B cell (primary cell): ENCODE measurements at regions not wholly inside any gene's neighbourhood (a gene's known extent, or its start where the extent isn't known, plus 50 kb on each side); places are given as distances from the start of the nearest gene placed in this dataset.

Source experiments
- ATAC-seq: fragments of 200-7000 bp; cut with Tn5 transposase; one replicate; pipeline ENCODE4 v1.10.0; 2021; ENCODE audit warnings: low read depth, mild to moderate bottlenecking, moderate number of reproducible peaks, moderate library complexity
- CTCF ChIA-PET: fragments of 350-600 bp; sonication (Branson Sonifier 250); formaldehyde crosslinking; loops from one replicate; lab custom pipeline; 2021; ENCODE audit warnings: antibody characterized with exemption, inconsistent platforms; lab: Charles Lee
- POLR2A ChIA-PET: fragments of 350-600 bp; sonication (Branson Sonifier 250); formaldehyde crosslinking; loops from one replicate; lab custom pipeline; 2021; ENCODE audit warnings: antibody characterized with exemption; lab: Charles Lee
- DNase-seq: peaks from one replicate; pipeline ENCODE4 v3.0.0; 2013
- H2AFZ ChIP-seq: 2 replicates; pipeline ENCODE4 v1.6.1; 2012; ENCODE audit warnings: mild to moderate bottlenecking, low read depth, low read length; ENCODE audit not compliant: insufficient read depth, poor library complexity, severe bottlenecking
- H3K27ac ChIP-seq, 2 donors: 1 replicate in 1 of 2; 2 replicates in 1 of 2; pipeline ENCODE4 v1.5.1; 2012 to 2013; ENCODE audit warnings: low read length in 2 of 2, mild to moderate bottlenecking in 2 of 2, moderate library complexity in 1 of 2
- H3K27me3 ChIP-seq, 4 experiments: fragments of 200-600 bp in 1 of 4; sonication (generic) in 1 of 4; replicated peaks in 1 of 4; 1 replicate in 2 of 4; 2 replicates in 2 of 4; pipeline versions ENCODE4 v1.6.1 to v1.7.0; 2013 to 2016; ENCODE audit warnings: low read length in 3 of 4, mild to moderate bottlenecking in 2 of 4, mixed read lengths in 1 of 4, moderate library complexity in 1 of 4; ENCODE audit not compliant: insufficient read depth in 4 of 4, control insufficient read depth in 3 of 4; ENCODE audit errors: control extremely low read depth in 1 of 4
- H3K36me3 ChIP-seq, 2 experiments: replicated peaks in 1 of 2; 1 replicate in 1 of 2; 2 replicates in 1 of 2; pipeline versions ENCODE4 v1.6.1 to v1.7.1; 2013; ENCODE audit warnings: low read length in 1 of 2; ENCODE audit not compliant: insufficient read depth in 2 of 2, control insufficient read depth in 1 of 2; ENCODE audit errors: control extremely low read depth in 1 of 2, extremely low read depth in 1 of 2
- H3K4me1 ChIP-seq, 2 donors: fragments of 200-600 bp in 1 of 2; sonication (generic) in 1 of 2; 1 replicate in 1 of 2; 2 replicates in 1 of 2; pipeline versions ENCODE4 v1.5.1 to v1.6.1; 2013 to 2017; ENCODE audit warnings: low read length in 2 of 2; ENCODE audit not compliant: control insufficient read depth in 2 of 2, insufficient read depth in 2 of 2
- H3K4me2 ChIP-seq: replicated peaks from 2 replicates; pipeline ENCODE3; 2012; ENCODE audit warnings: mild to moderate bottlenecking, low read depth, low read length; ENCODE audit not compliant: poor library complexity, severe bottlenecking
- H3K4me3 ChIP-seq, 5 experiments: fragments of 200-600 bp in 1 of 5; sonication (generic) in 1 of 5; 1 replicate in 3 of 5; 2 replicates in 2 of 5; pipeline versions ENCODE4 v1.5.1 to v1.7.0; 2011 to 2016; ENCODE audit warnings: low read length in 4 of 5, mild to moderate bottlenecking in 4 of 5, low read depth in 2 of 5, control low read depth in 1 of 5, moderate library complexity in 1 of 5; ENCODE audit not compliant: insufficient read depth in 1 of 5; ENCODE audit errors: control extremely low read depth in 1 of 5, extremely low read depth in 1 of 5
- H3K79me2 ChIP-seq: fragments of 200-600 bp; sonication (generic); one replicate; pipeline ENCODE4 v1.6.0; 2016; ENCODE audit warnings: low read length; ENCODE audit not compliant: control insufficient read depth, insufficient read depth
- H3K9ac ChIP-seq: fragments of 200-600 bp; sonication (generic); 2 replicates; pipeline ENCODE4 v1.6.1; 2017; ENCODE audit warnings: mild to moderate bottlenecking, low read length, moderate library complexity
- H3K9me3 ChIP-seq, 3 donors: one replicate each; pipeline versions ENCODE4 v1.6.1 to v1.7.1; 2013; ENCODE audit warnings: low read length in 2 of 3; ENCODE audit not compliant: control insufficient read depth in 2 of 3, insufficient read depth in 1 of 3; ENCODE audit errors: control extremely low read depth in 1 of 3
- H4K20me1 ChIP-seq: 2 replicates; pipeline ENCODE4 v1.6.0; 2012; ENCODE audit warnings: mild to moderate bottlenecking, low read length; ENCODE audit not compliant: insufficient read depth, control insufficient read depth, poor library complexity, severe bottlenecking
- H3K27ac Mint-ChIP-seq: one replicate; pipeline ENCODE4 v1.8.0; 2021; ENCODE audit warnings: mixed read lengths
- H3K27me3 Mint-ChIP-seq: one replicate; pipeline ENCODE4 v1.8.0; 2021; ENCODE audit warnings: mixed read lengths
- H3K4me1 Mint-ChIP-seq: one replicate; pipeline ENCODE4 v1.8.0; 2021; ENCODE audit warnings: mixed read lengths
- H3K4me3 Mint-ChIP-seq: one replicate; pipeline ENCODE4 v1.8.0; 2021; ENCODE audit warnings: mixed read lengths
- H3K9me3 Mint-ChIP-seq: one replicate; pipeline ENCODE4 v1.8.0; 2022; ENCODE audit warnings: mixed read lengths; ENCODE audit not compliant: insufficient read depth
- EZH2 ChIP-seq: IDR thresholded peaks from 2 replicates; pipeline ENCODE4 v1.6.1; 2012; ENCODE audit warnings: borderline replicate concordance, low read depth, mild to moderate bottlenecking, moderate library complexity, low read length; ENCODE audit not compliant: insufficient read depth, poor library complexity, severe bottlenecking
- WGBS: methylation state at CpG from one replicate; pipeline ENCODE4 v1.1.5; 2013; ENCODE audit warnings: missing lambda C conversion rate; ENCODE audit not compliant: insufficient coverage; 5-methylcytosine and 5-hydroxymethylcytosine counted together
- intact Hi-C: fragments of 100-400 bp; cut with micrococcal nuclease; formaldehyde crosslinking; loops from one replicate; pipeline ENCODE4 v1.10.0; 2022
- TF ChIP-seq, protein P1 (sequence below): fragments of 200-600 bp; IDR thresholded peaks from one replicate; pipeline ENCODE4 v1.8.0; 2022; ENCODE audit warnings: antibody characterized with exemption, mild to moderate bottlenecking

DNA sequence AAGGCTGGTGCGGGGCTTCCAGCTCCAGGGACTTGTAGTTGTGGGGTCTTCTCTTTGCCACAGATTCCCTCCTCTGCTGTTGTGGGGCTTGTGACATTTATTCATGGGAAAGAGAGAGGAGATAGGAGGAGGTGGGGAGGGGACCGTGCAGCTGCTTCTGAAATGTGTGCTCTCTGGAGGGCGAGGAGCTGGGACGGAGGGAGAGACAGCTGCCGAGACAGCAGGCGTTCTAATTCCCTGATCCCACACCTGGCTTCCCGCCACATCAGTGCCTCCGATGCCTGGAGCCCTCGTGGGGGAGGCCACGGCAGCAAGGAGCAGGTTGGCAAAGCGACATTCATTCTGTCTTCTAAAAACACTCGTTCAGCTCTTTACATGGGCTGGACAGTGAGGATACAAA lies 164.4 kb downstream of the USP12 start:
- Histone ChIP-seq H3K4me2 (peak overlapping the region; percentile 82), H3K79me2 (no peaks in the 10 kb centered on the region), H3K4me3 (peak overlapping the region in 1 of 5 experiments; percentile 52), H3K9me3 (peaks cover 0 to 9% (median 4%) of the 10 kb centered on the region in 3 donors), H4K20me1 (no peaks in the 10 kb centered on the region), H2AFZ (peak overlapping the region; percentile 76), H3K27ac (no peak overlapping the region), H3K9ac (peak overlapping the region; percentile 51), H3K27me3 (peaks cover 0 to 24% (median 2%) of the 10 kb centered on the region in 4 experiments), H3K4me1 (peaks cover 15 to 21% of the 10 kb centered on the region in 2 donors), H3K36me3 (no peaks in the 10 kb centered on the region)
- no peaks in the 10 kb centered on the region for H3K9me3 Mint-ChIP-seq
- peak overlapping the region; percentile 79 for H3K4me3 Mint-ChIP-seq
- ChIA-PET POLR2A (no interaction called here), CTCF (interaction anchor here (1.4 to 2.7 kb wide), 2 partner anchors 351 to 820 kb away, joined by 3 to 9 read pairs; no protein-coding TSS in a partner anchor)
- peaks cover 20% of the 10 kb centered on the region for H3K4me1 Mint-ChIP-seq
- no peak overlapping the region for H3K27ac Mint-ChIP-seq
- DNase-seq (no peak), ATAC-seq (no peak)
- peaks cover 24% of the 10 kb centered on the region for H3K27me3 Mint-ChIP-seq
- 77% methylated on average over 10 of the region's 12 CpGs for WGBS
- TF ChIP-seq, protein P1, sequence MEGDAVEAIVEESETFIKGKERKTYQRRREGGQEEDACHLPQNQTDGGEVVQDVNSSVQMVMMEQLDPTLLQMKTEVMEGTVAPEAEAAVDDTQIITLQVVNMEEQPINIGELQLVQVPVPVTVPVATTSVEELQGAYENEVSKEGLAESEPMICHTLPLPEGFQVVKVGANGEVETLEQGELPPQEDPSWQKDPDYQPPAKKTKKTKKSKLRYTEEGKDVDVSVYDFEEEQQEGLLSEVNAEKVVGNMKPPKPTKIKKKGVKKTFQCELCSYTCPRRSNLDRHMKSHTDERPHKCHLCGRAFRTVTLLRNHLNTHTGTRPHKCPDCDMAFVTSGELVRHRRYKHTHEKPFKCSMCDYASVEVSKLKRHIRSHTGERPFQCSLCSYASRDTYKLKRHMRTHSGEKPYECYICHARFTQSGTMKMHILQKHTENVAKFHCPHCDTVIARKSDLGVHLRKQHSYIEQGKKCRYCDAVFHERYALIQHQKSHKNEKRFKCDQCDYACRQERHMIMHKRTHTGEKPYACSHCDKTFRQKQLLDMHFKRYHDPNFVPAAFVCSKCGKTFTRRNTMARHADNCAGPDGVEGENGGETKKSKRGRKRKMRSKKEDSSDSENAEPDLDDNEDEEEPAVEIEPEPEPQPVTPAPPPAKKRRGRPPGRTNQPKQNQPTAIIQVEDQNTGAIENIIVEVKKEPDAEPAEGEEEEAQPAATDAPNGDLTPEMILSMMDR = no peak
- no peak for TF ChIP-seq EZH2
- intact Hi-C loops = no loop called here

DNA sequence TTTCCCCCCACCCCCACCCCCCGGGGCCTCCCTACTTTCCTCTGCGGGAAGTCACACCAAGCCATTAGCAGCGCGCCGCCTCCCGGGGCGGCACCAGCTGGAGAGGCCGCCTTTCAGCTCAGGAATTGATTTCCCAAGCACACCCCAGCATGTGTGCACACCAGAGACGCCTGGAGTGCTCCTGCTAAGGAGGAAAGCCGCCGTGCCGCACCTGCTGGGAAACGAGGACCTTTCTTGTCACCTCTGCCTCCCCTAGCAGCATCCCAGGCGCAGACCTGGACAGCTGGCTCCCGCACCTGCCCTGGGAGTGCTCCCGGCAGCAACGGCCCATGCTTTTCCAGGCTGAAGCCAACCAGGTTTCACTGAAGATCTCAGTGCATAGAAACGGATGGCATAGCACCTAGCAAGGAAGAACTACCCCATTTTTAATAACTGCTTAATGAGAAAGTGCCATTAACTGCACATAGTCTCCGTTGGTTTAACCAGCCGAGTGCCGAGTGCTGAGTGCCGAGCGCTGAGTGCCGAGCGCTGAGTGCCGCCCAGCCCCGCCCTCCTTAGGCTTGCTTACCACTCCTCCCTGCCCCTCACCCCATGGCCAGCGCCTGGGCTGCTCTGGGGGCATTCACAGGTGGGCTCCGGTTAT lies 165.0 kb downstream of the USP12 start:
- ATAC-seq (no peak), DNase-seq (no peak)
- CTCF ChIA-PET = interaction anchor here (2.7 kb wide), 1 partner anchor 820 kb away, joined by 9 read pairs; no protein-coding TSS in a partner anchor
- Histone ChIP-seq H3K27me3 (peaks cover 0 to 24% (median 2%) of the 10 kb centered on the region in 4 experiments), H3K9me3 (peaks cover 0 to 12% (median 4%) of the 10 kb centered on the region in 3 donors), H3K9ac (peak overlapping the region; percentile 51), H2AFZ (peak overlapping the region; percentile 76), H4K20me1 (no peaks in the 10 kb centered on the region), H3K4me2 (peak overlapping the region; percentile 82), H3K4me3 (peak overlapping the region; percentile 15 to 52 (median 41)), H3K79me2 (no peaks in the 10 kb centered on the region), H3K27ac (no peak overlapping the region), H3K36me3 (no peaks in the 10 kb centered on the region), H3K4me1 (peaks cover 18 to 27% of the 10 kb centered on the region in 2 donors)
- intact Hi-C loops = no loop called here
- TF ChIP-seq EZH2 = no peak
- TF ChIP-seq, protein P1 = no peak
- peak overlapping the region; percentile 79 for H3K4me3 Mint-ChIP-seq
- H3K27me3 Mint-ChIP-seq = peaks cover 24% of the 10 kb centered on the region
- POLR2A ChIA-PET = no interaction called here
- H3K27ac Mint-ChIP-seq = no peak overlapping the region
- H3K4me1 Mint-ChIP-seq = peaks cover 25% of the 10 kb centered on the region
- WGBS = 7% methylated on average over 27 of the region's 29 CpGs
- no peaks in the 10 kb centered on the region for H3K9me3 Mint-ChIP-seq
